ENCODE measurements at regions not wholly inside any gene's neighbourhood (a gene's known extent, or its start where the extent isn't known, plus 50 kb on each side); places are given as distances from the start of the nearest gene placed in this dataset.

DNA sequence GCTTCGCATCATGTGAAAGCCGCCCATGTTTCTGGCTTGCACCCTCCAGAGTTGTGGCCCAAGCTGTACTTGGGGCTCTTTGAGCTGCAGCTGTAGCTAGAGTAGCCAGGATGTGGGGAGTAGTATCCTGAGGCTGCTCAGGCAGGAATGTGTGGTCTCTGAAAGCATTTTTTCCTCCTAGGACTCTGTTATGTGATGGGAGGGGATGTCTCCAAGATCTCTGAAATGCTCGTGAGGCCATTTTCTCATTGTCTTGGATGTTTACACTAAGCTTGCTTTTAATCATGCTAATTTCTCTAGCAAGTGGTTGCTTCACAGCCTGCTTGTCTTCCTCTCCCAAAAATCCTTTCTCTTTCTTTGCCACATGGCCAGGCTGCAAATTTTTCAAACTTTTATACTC is 687.6 kb downstream of the DCDC2C start:
- TF ChIP-seq EZH2phosphoT487 (IDR thresholded peaks at IDR 0.05; ENCODE audit: insufficient read depth, low read depth) (no peak), EZH2 (IDR thresholded peaks at IDR 0.05; ENCODE audit: insufficient read depth, poor library complexity, severe bottlenecking) (no peak)

Measured in GM23248 (cell line).